ENCODE measurements at regions not wholly inside any gene's neighbourhood (a gene's known extent, or its start where the extent isn't known, plus 50 kb on each side); places are given as distances from the start of the nearest gene placed in this dataset.

DNA sequence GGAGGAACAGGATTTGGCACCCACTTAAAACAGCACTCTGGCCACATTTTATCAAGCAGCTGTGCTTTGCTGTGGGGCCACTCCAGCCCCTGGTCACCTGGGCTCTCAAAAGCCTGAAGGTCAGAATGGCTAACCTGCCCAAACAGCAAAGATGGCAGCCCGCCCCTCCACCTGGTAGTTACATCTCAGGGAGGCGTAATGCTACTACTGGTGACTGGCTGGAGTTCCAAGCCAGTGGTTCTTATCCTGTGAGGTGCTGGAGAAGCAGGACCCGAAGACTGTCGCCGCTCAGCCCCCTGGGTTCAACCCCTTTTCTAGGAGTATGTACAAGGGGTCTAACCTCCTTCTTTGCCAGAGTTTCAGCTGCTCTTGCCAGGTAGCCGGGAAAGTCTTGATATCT is 467.4 kb upstream of the FOXG1 start:
- Histone ChIP-seq H3K9ac (ENCODE audit: low read depth, low read length) (no peak overlapping the region), H3K4me1 (ENCODE audit: control insufficient read depth, insufficient read depth, low read length) (no peaks in the 10 kb centered on the region), H2AK5ac (ENCODE audit: low read depth, low read length) (no peak overlapping the region), H3K36me3 (ENCODE audit: control insufficient read depth, insufficient read depth, low read length) (no peaks in the 10 kb centered on the region), H3K4me2 (ENCODE audit: low read depth, low read length) (no peak overlapping the region), H2AFZ (replicated peaks; ENCODE audit: low read length, poor library complexity) (no peak overlapping the region), H3K79me1 (ENCODE audit: low read depth in 1 of 2, low read length in 2 of 2) (no peaks in the 10 kb centered on the region), H2BK120ac (ENCODE audit: low read depth, low read length) (no peak overlapping the region), H2BK15ac (ENCODE audit: low read depth, low read length) (no peak overlapping the region), H4K5ac (ENCODE audit: low read depth, low read length) (no peak overlapping the region), H4K8ac (ENCODE audit: low read depth in 2 of 2, low read length in 2 of 2) (no peak overlapping the region), H3K14ac (replicated peaks; ENCODE audit: low read depth, low read length) (no peak overlapping the region), H3K18ac (ENCODE audit: low read depth, low read length) (no peak overlapping the region), H3K56ac (ENCODE audit: extremely low read depth, insufficient read depth, low read length) (no peak overlapping the region), H2BK20ac (ENCODE audit: low read depth, low read length) (no peak overlapping the region), H4K91ac (ENCODE audit: insufficient read depth, low read depth, low read length) (no peak overlapping the region), H3K27ac (ENCODE audit: insufficient read depth, low read length) (no peak overlapping the region), H3K4me3 (ENCODE audit: insufficient read depth, low read depth, low read length) (no peak overlapping the region), H3K4ac (ENCODE audit: low read depth, low read length) (no peak overlapping the region), H2BK5ac (ENCODE audit: low read depth, low read length, poor library complexity, severe bottlenecking) (no peak overlapping the region), H3K23ac (ENCODE audit: low read depth, low read length) (no peak overlapping the region), H3K9me1 (ENCODE audit: insufficient read depth, low read length) (no peaks in the 10 kb centered on the region), H3K9me3 (ENCODE audit: control insufficient read depth, insufficient read depth, low read length) (peaks cover 30% of the 10 kb centered on the region), H4K20me1 (ENCODE audit: insufficient read depth, low read length) (no peaks in the 10 kb centered on the region), H3K27me3 (ENCODE audit: control insufficient read depth, insufficient read depth, low read length) (no peaks in the 10 kb centered on the region), H2AK9ac (replicated peaks; ENCODE audit: low read depth, low read length, poor library complexity) (no peak overlapping the region)
- DNase-seq (no peak), ATAC-seq (ENCODE audit: low read depth) (no peak)
- BruUV-seq (replicated peaks): no TSS peak
- intact Hi-C loops (cut with micrococcal nuclease) (no loop called here), in situ Hi-C loops (cut with MboI; ENCODE audit: low sequenced_read_pairs) (no loop called here), dilution Hi-C loops (cut with HindIII; ENCODE audit: low sequenced_read_pairs, unreplicated experiment) (no loop called here)
- CTCF ChIA-PET: no interaction called here
- POLR2A ChIA-PET (ENCODE audit: unreplicated experiment): no interaction called here
- no peak for TF ChIP-seq RCOR1 (IDR thresholded peaks at IDR 0.05; ENCODE audit: insufficient replicate concordance, low read length)
- TF ChIP-seq NFE2L2 (IDR thresholded peaks at IDR 0.05; ENCODE audit: low read depth, low read length): no peak
- TF ChIP-seq CHD1 (IDR thresholded peaks at IDR 0.05; ENCODE audit: low read depth, low read length): no peak
- no peak for TF ChIP-seq ELK1 (IDR thresholded peaks at IDR 0.05; ENCODE audit: borderline replicate concordance, low read depth, low read length)
- TF ChIP-seq RFX5 (IDR thresholded peaks at IDR 0.05; ENCODE audit: low read depth, low read length): no peak
- TF ChIP-seq POLR2A (IDR thresholded peaks at IDR 0.05; ENCODE audit: low read depth, low read length): no peak
- TF ChIP-seq CEBPB (IDR thresholded peaks at IDR 0.05; ENCODE audit: low read depth, low read length): no peak
- TF ChIP-seq MAFK (IDR thresholded peaks at IDR 0.05; ENCODE audit: low read depth, low read length): no peak
- TF ChIP-seq MXI1 (IDR thresholded peaks at IDR 0.05; ENCODE audit: borderline replicate concordance, low read depth, low read length): no peak
- TF ChIP-seq SMC3 (IDR thresholded peaks at IDR 0.05; ENCODE audit: low read depth, low read length): no peak
- no peak for TF ChIP-seq BHLHE40 (IDR thresholded peaks at IDR 0.05; ENCODE audit: low read depth, low read length)
- no peak for TF ChIP-seq MAZ (IDR thresholded peaks at IDR 0.05; ENCODE audit: borderline replicate concordance, low read depth, low read length)
- no peak for TF ChIP-seq FOS (IDR thresholded peaks at IDR 0.05; ENCODE audit: low read depth, low read length)
- no peak for TF ChIP-seq USF2 (IDR thresholded peaks at IDR 0.05; ENCODE audit: low read depth, low read length)
- TF ChIP-seq, protein P1, sequence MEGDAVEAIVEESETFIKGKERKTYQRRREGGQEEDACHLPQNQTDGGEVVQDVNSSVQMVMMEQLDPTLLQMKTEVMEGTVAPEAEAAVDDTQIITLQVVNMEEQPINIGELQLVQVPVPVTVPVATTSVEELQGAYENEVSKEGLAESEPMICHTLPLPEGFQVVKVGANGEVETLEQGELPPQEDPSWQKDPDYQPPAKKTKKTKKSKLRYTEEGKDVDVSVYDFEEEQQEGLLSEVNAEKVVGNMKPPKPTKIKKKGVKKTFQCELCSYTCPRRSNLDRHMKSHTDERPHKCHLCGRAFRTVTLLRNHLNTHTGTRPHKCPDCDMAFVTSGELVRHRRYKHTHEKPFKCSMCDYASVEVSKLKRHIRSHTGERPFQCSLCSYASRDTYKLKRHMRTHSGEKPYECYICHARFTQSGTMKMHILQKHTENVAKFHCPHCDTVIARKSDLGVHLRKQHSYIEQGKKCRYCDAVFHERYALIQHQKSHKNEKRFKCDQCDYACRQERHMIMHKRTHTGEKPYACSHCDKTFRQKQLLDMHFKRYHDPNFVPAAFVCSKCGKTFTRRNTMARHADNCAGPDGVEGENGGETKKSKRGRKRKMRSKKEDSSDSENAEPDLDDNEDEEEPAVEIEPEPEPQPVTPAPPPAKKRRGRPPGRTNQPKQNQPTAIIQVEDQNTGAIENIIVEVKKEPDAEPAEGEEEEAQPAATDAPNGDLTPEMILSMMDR (conservative IDR thresholded peaks at IDR 0.05; ENCODE audit: low read depth, low read length): no peak
- TF ChIP-seq RAD21 (IDR thresholded peaks at IDR 0.05; ENCODE audit: low read length): no peak
- WGBS, 2 experiments (ENCODE audit: extremely low coverage in 2 of 2, insufficient read length in 1 of 2): no CpG with 5 or more reads among the region's 6 CpGs

Data from IMR-90 (cell line).